ENCODE measurements at regions not wholly inside any gene's neighbourhood (a gene's known extent, or its start where the extent isn't known, plus 50 kb on each side); places are given as distances from the start of the nearest gene placed in this dataset.

DNA sequence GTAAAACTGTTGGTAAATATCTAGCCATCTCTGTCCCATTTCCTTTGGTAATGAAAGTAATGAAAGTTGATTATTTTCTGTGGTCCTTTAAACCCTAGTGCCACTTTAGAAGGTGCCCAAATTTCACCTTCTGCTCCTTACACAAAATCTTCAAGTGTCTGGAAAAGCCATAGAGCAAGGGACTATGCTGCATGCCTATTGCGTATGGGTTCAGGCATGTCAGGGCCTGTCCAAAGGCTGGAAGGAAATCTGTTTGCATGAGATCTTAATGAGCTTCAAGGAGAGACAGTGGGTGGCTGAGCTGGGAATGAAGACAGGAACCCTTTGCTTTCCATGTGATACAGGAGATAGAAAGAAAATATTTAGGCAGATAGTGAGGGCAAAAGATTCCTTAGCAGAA, 66.6 kb upstream of the CCN6 start:
- DNase-seq (ENCODE audit: low spot score): no peak

DNA sequence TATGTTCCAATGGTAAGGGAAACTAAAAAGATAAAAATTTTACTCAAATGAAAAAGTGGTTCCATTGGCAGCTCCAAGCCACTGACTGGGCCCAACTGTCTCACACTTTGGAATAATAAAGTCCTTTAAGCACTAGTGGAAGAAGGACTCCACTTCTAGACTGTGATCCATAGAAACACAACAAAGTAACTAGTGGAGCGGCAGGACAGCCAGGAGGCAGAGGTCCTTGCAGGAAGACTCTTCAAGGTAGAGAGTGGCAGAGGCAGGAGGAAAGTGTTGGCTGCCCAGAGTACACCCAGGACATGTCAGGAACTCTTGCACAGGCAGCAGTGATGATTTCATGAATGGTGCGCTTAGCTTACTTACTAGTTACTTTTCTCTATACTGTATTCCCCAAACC, 65.0 kb upstream of the CCN6 start:
- DNase-seq (ENCODE audit: low spot score): no peak

DNA sequence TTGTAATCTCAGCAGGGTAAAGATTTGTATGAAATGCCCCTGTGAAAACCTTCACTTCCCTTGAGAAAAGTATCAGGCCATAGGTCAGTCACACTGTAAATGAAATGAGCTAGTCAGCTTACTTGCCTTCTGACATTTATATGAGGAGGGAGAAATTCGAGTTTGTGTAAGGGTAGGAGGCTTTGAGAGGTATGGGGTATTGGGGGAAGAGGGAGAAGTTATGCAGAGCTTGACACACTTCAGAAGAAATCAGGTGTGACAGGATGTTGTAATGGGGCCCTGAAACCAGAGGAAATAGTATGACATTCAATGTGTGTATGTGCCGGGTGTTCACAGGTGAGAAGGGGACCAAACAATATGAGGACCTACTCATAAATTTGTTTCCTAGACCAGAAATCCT, 64.2 kb upstream of the CCN6 start:
- peak; percentile 17 for DNase-seq (ENCODE audit: low spot score)

DNA sequence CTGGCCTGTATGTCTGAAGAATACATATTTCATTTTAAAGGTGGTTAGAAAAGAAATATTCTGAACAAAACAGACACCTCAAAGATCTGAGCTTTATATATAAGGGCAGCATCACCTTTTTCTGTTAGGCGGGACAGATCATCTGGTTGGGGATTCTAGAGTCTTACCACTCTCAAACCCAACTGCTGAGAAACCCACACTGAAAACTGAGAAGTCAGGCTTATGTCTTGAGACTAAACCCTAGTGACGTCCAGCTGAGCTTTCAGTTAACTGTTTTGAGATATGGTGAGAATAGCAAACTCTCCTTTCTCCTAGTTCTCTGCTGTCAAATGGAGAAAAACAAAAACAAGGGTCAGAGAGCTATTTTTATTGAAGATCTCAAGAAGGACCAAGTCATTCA, 63.7 kb upstream of the CCN6 start:
- peak; percentile 31 for DNase-seq (ENCODE audit: low spot score)

DNA sequence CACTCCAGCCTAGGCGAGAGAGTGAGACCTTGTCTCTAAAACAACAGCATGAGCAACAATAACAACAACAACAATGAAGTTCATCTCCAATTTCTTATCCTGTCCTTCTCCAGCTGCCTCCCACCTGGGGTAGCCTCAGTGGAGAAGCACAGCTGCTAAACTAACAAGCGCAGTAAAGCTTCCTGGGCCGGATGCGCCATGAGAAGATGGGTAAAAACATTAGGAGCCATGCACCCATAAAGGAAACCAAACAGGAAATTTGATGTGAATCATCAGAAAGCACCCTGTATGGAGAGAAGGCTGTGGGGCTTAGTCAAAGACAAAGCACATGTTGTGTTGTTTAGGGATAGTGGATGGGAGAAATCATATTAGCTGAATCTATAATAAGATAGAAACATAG, 61.1 kb upstream of the CCN6 start:
- peak; percentile 85 for DNase-seq (ENCODE audit: low spot score)

DNA sequence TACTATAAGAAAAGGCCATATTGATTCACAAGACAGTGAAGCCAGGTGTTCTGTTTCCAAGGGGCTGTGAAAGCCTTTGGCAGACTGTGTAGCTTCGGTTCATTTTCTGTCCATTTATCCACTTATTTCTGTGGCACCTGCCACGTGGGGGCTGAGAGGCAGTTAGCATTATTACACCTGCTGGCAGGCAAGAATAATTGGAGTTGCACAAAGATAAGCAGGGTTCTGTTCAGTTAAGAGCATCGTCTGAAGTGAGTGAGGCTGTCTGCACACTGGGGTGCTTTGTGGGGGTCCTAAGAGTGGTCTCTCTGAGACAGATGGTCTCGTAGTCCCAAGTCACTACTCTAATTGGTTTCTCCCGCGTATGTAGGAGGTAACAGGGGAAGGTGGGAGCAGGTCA, 60.6 kb upstream of the CCN6 start:
- DNase-seq (ENCODE audit: low spot score): no peak

DNA sequence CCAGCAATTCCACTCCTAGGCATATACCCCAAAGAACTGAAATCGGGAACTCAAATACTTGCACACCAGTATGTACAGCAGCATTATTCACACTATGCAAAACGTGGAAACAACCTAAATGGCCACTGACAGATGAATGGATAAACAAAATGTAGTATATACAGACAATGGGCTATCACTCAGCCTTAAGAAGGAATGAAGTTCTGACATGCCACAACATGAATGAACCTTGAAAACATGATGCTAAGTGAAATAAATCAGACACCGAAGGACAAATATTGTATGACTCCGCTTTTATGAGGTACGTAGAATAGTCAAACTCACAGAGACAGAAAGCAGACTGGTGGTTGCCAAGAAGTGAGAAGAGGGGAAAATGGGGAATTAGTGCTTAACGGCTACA, 59.1 kb upstream of the CCN6 start:
- DNase-seq (ENCODE audit: low spot score): no peak

DNA sequence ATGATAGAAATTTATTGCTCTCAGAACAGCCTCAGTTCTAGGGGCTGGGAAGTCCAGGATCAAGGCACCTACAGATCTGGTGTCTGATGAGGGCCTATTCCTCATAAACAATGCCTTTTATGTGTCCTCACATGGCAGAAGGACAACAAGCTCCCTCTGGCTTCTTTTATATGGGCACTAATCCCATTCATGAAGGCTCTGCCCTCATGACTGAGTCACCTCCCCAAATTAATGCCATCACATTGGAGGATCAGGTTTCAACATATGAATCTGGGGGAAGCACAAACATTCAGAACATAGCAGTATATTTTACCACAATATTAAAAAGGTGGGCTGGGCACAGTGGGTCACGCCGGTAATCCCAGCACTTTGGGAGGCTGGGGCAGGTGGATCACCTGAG, 58.5 kb upstream of the CCN6 start:
- no peak for DNase-seq (ENCODE audit: low spot score)

DNA sequence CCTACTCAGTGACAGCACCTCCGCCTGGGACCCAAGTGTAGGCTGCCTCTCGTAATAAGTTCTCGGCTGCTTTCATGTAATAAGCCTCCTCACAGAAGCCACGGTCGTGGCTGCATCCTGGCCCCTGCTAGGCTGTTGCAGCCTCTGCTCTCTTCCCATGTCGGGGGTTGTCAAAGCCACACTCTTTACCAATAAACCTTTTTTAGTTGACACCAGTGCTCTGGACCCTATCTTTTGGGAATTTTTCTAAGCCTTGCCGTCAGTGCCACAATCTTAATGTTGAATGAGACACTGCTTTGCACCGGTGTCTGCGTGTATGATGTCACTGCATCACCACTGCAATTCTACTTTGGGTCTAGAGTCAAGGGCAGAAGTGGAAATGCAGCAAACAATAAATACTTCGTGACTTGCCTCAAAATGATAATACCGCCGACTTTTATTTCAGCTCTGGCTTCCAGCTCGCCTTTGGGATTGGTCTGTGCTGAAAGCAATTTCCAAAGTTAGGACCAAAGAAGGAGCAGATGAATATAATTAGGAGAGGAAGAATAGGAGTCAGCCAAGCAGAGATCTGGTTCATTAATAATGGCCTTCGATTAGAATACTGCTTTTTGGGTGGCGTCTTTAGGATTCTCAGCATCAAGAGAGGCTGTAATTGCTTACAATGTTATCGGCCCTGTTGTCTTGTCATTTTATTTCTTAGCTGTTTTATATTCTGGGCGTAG, 57.6 kb upstream of the CCN6 start:
- no peak for DNase-seq (ENCODE audit: low spot score)

DNA sequence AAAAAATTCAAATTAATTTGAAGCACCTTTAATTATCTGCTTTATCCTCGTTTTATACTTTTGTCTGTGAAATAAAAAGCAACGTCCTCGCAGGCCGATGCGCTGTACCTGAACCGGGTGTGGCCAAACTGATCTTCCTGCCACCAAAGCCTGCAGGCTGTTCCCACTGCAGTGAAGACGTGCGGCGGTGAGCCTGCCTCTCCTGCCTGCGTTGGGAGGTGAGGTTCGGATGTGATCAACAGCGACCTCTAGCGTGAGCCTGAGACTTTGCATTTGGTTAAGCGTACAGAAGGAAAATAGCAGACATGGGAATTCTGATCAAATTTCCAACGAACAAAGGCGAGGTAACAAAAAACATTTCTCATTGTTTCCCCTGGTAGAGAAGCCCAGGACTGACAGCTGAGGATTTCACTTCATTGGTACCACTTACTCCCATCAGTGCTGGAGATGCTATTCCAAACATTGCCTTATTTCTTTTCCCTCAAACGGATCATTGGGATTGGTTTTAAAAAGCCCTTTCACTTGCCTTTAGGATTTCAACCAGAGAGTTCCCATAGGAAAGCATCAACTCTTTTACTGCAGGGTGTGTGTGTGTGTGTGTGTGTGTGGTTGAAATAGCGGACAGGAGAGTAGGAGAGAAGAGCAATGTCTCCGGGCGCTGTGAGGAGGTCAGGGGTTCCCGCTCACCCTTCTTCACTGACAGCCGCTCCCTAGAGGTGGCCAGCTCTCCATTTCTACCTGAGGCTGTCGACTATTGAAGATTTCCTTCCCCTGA, 56.6 kb upstream of the CCN6 start:
- DNase-seq (ENCODE audit: low spot score): peak; percentile 85

DNA sequence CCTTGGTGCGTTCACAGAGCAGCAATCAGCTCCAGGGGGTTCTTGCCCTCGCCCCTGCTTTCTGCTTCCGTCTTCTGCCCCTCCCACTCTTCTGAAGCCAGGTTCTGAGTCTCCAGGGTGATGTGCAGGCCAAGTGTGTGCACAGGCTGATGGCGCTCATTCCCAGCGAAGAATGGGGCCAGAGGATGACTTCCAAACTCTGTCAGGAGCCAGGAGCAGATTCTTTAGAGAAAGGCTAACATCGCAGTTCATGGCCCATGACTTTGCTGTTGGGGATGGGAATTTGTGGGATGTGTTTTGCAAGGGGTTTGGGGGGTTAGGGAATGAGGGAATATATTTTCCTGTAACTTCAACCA, 56.1 kb upstream of the CCN6 start:
- no peak for DNase-seq (ENCODE audit: low spot score)

DNA sequence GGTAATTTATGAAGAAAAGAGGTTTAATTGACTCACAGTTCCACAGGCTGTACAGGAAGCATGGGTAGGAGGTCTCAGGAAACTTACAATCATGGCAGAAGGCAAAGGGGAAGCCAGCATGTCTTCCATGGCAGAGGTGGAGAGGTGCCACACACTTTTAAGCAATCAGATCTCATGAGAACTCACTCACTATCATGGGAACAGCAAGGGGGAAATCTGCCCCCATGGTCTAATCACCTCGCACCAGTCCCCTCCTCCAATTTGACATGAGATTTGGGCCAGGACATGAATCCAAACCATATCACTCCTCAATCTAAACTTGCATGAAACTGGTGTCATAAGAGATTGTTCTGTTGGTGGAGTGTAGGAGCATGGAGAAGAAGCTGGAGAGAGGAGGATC, 51.6 kb upstream of the CCN6 start:
- no peak for DNase-seq (ENCODE audit: low spot score)

Data from activated CD4-positive, alpha-beta T cell treated with anti-CD3 and anti-CD28 coated beads, Interleukin-2, Interleukin-4, amounts not matched to agents 100 ng/mL and 50 ng/mL, durations not matched to agents 16 hours and 8 hours (primary cell).